DND-41 (cell line): ENCODE measurements at regions not wholly inside any gene's neighbourhood (a gene's known extent, or its start where the extent isn't known, plus 50 kb on each side); places are given as distances from the start of the nearest gene placed in this dataset.

Experiments used
- CTCF ChIP-seq: IDR thresholded peaks from 2 replicates; pipeline ENCODE4 v1.5.1; 2012; ENCODE audit warnings: borderline replicate concordance, low read length, moderate library complexity, mild to moderate bottlenecking; ENCODE audit not compliant: poor library complexity, severe bottlenecking; ENCODE audit errors: extremely low read depth
- EZH2 ChIP-seq: IDR thresholded peaks from 3 replicates; pipeline ENCODE4 v1.6.1; 2012; ENCODE audit warnings: borderline replicate concordance, low read depth, mild to moderate bottlenecking, moderate library complexity, low read length, inconsistent platforms; ENCODE audit not compliant: severe bottlenecking

GRCh38 chr13:68895696-68896095 is 1211.9 kb upstream of the ATXN8OS start:
- no peak for TF ChIP-seq CTCF
- no peak for TF ChIP-seq EZH2
